GM23338 (cell line): ENCODE measurements at regions not wholly inside any gene's neighbourhood (a gene's known extent, or its start where the extent isn't known, plus 50 kb on each side); places are given as distances from the start of the nearest gene placed in this dataset.

Experiments used
- ATAC-seq: fragments of 200-7000 bp; cut with Tn5 transposase; 3 replicates; pipeline ENCODE4 v1.9.1; 2020
- DNase-seq: peaks from one replicate; pipeline ENCODE4 v3.0.0-alpha.2; 2015; ENCODE audit warnings: low spot score
- H2AFZ ChIP-seq: fragments of 200-600 bp; sonication (generic); 2 replicates; pipeline ENCODE4 v1.8.0; 2016; ENCODE audit warnings: antibody characterized with exemption, mild to moderate bottlenecking, moderate library complexity
- H3F3A ChIP-seq: fragments of 200-600 bp; sonication (generic); replicated peaks from 2 replicates; pipeline ENCODE4 v1.8.0; 2017; ENCODE audit warnings: antibody characterized with exemption, mixed run types, low read depth
- H3K27ac ChIP-seq: fragments of 200-600 bp; sonication (generic); 2 replicates; pipeline ENCODE4 v1.6.1; 2016; ENCODE audit warnings: low read depth
- H3K27me3 ChIP-seq: fragments of 200-600 bp; sonication (generic); 2 replicates; pipeline ENCODE4 v1.8.0; 2016; ENCODE audit warnings: mild to moderate bottlenecking, mixed run types, moderate library complexity; ENCODE audit not compliant: insufficient read depth
- H3K36me3 ChIP-seq: fragments of 200-600 bp; sonication (generic); 2 replicates; pipeline ENCODE4 v1.8.0; 2016; ENCODE audit warnings: mild to moderate bottlenecking; ENCODE audit not compliant: insufficient read depth
- H3K4me1 ChIP-seq: fragments of 200-600 bp; sonication (generic); 2 replicates; pipeline ENCODE4 v1.8.0; 2016; ENCODE audit warnings: mild to moderate bottlenecking, moderate library complexity; ENCODE audit not compliant: insufficient read depth
- H3K4me2 ChIP-seq: fragments of 200-600 bp; sonication (generic); 2 replicates; pipeline ENCODE4 v1.7.1; 2017; ENCODE audit warnings: mixed run types
- H3K4me3 ChIP-seq: fragments of 200-600 bp; sonication (generic); 2 replicates; pipeline ENCODE4 v1.6.1; 2016; ENCODE audit warnings: mixed run types
- H3K79me2 ChIP-seq: fragments of 200-600 bp; sonication (generic); replicated peaks from 2 replicates; pipeline ENCODE4 v1.8.0; 2017; ENCODE audit warnings: mild to moderate bottlenecking; ENCODE audit not compliant: insufficient read depth
- H3K9me2 ChIP-seq: fragments of 200-600 bp; sonication (generic); 2 replicates; pipeline ENCODE4 v1.8.0; 2017; ENCODE audit not compliant: insufficient read depth
- H4K20me1 ChIP-seq: fragments of 200-600 bp; sonication (generic); replicated peaks from 2 replicates; pipeline ENCODE4 v1.8.0; 2017; ENCODE audit warnings: mild to moderate bottlenecking; ENCODE audit not compliant: insufficient read depth
- H3K27ac Mint-ChIP-seq: 2 replicates; pipeline ENCODE4 v1.8.0; 2020; ENCODE audit warnings: inconsistent platforms, mild to moderate bottlenecking, moderate library complexity, mixed read lengths
- H3K27me3 Mint-ChIP-seq: 3 replicates; pipeline ENCODE4 v1.8.0; 2022; ENCODE audit warnings: low read depth, mild to moderate bottlenecking, moderate library complexity, mixed read lengths, inconsistent platforms; ENCODE audit not compliant: insufficient read depth, poor library complexity
- H3K36me3 Mint-ChIP-seq: 3 replicates; pipeline ENCODE4 v1.8.0; 2021; ENCODE audit warnings: low read depth, mild to moderate bottlenecking, inconsistent platforms, moderate library complexity, mixed read lengths
- H3K4me1 Mint-ChIP-seq: 3 replicates; pipeline ENCODE4 v1.8.0; 2020; ENCODE audit warnings: mild to moderate bottlenecking, inconsistent platforms, mixed read lengths
- H3K4me3 Mint-ChIP-seq: 3 replicates; pipeline ENCODE4 v1.8.0; 2021; ENCODE audit warnings: moderate library complexity, mild to moderate bottlenecking, inconsistent platforms, mixed read lengths
- H3K9me3 Mint-ChIP-seq: 3 replicates; pipeline ENCODE4 v1.8.0; 2020; ENCODE audit warnings: moderate library complexity, mild to moderate bottlenecking, inconsistent platforms, mixed read lengths
- CREB1 ChIP-seq: fragments of 250-450 bp; sonication (Bioruptor Pico); IDR thresholded peaks from 2 replicates; pipeline ENCODE4 v1.5.0; 2020; ENCODE audit warnings: low read depth, mild to moderate bottlenecking, moderate library complexity
- EZH2 ChIP-seq: fragments of 200-600 bp; sonication (generic); IDR thresholded peaks from one replicate; pipeline ENCODE4 v1.8.0; 2017; ENCODE audit warnings: antibody characterized with exemption, mild to moderate bottlenecking, low read depth; ENCODE audit not compliant: unreplicated experiment
- EZH2phosphoT487 ChIP-seq: fragments of 200-600 bp; sonication (generic); IDR thresholded peaks from one replicate; pipeline ENCODE4 v1.8.1; 2018; ENCODE audit warnings: antibody characterized with exemption; ENCODE audit not compliant: unreplicated experiment
- JUNB ChIP-seq: IDR thresholded peaks from one replicate; pipeline ENCODE4 v1.6.1; 2016; ENCODE audit warnings: antibody characterized with exemption; ENCODE audit not compliant: unreplicated experiment
- NANOG ChIP-seq: IDR thresholded peaks from 2 replicates; pipeline ENCODE4 v1.6.1; 2016; ENCODE audit warnings: antibody characterized with exemption, borderline replicate concordance
- POLR2AphosphoS5 ChIP-seq: IDR thresholded peaks from 2 replicates; pipeline ENCODE4 v1.6.1; 2016; ENCODE audit warnings: antibody characterized with exemption, low read depth
- STAT1 ChIP-seq: IDR thresholded peaks from one replicate; pipeline ENCODE4 v1.6.1; 2016; ENCODE audit warnings: antibody characterized with exemption; ENCODE audit not compliant: unreplicated experiment
- ZNF114 ChIP-seq: fragments of 250-450 bp; sonication (Bioruptor Pico); IDR thresholded peaks from 2 replicates; pipeline ENCODE4 v1.5.0; 2020; ENCODE audit warnings: mild to moderate bottlenecking, moderate library complexity
- ZNF331 ChIP-seq: fragments of 250-450 bp; sonication (Bioruptor Pico); IDR thresholded peaks from 2 replicates; pipeline ENCODE4 v1.5.0; 2020; ENCODE audit warnings: low read depth, mild to moderate bottlenecking, moderate library complexity
- TF ChIP-seq, protein P1 (sequence below): IDR thresholded peaks from one replicate; pipeline ENCODE4 v1.6.1; 2018; ENCODE audit warnings: antibody characterized with exemption; ENCODE audit not compliant: unreplicated experiment
- TF ChIP-seq, protein P2 (sequence below), 2 experiments: fragments of 200-600 bp in 1 of 2; sonication (generic) in 1 of 2; conservative IDR thresholded peaks; 2 replicates each; pipeline versions ENCODE4 v1.5.1 to v1.6.1; 2016 to 2017; ENCODE audit warnings: antibody characterized with exemption in 2 of 2, low read depth in 2 of 2, mild to moderate bottlenecking in 2 of 2, moderate library complexity in 1 of 2
- TF ChIP-seq, protein P3 (sequence below): IDR thresholded peaks from 2 replicates; pipeline ENCODE4 v1.6.1; 2016; ENCODE audit warnings: antibody characterized with exemption
- TF ChIP-seq, protein P4 (sequence below): fragments of 250-450 bp; sonication (Bioruptor Pico); IDR thresholded peaks from 2 replicates; pipeline ENCODE4 v1.5.0; 2020; ENCODE audit warnings: mild to moderate bottlenecking, moderate library complexity

GRCh38 chr3:160097478-160097877 lies 108.8 kb downstream of the IL12A start:
- no peak overlapping the region for H3K4me3 Mint-ChIP-seq

More at GRCh38 chr3:160097478-160097877, 108.8 kb downstream of the IL12A start:
- no peaks in the 10 kb centered on the region for H3F3A ChIP-seq
- TF ChIP-seq, protein P1, sequence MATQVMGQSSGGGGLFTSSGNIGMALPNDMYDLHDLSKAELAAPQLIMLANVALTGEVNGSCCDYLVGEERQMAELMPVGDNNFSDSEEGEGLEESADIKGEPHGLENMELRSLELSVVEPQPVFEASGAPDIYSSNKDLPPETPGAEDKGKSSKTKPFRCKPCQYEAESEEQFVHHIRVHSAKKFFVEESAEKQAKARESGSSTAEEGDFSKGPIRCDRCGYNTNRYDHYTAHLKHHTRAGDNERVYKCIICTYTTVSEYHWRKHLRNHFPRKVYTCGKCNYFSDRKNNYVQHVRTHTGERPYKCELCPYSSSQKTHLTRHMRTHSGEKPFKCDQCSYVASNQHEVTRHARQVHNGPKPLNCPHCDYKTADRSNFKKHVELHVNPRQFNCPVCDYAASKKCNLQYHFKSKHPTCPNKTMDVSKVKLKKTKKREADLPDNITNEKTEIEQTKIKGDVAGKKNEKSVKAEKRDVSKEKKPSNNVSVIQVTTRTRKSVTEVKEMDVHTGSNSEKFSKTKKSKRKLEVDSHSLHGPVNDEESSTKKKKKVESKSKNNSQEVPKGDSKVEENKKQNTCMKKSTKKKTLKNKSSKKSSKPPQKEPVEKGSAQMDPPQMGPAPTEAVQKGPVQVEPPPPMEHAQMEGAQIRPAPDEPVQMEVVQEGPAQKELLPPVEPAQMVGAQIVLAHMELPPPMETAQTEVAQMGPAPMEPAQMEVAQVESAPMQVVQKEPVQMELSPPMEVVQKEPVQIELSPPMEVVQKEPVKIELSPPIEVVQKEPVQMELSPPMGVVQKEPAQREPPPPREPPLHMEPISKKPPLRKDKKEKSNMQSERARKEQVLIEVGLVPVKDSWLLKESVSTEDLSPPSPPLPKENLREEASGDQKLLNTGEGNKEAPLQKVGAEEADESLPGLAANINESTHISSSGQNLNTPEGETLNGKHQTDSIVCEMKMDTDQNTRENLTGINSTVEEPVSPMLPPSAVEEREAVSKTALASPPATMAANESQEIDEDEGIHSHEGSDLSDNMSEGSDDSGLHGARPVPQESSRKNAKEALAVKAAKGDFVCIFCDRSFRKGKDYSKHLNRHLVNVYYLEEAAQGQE: no peak
- TF ChIP-seq, protein P2, sequence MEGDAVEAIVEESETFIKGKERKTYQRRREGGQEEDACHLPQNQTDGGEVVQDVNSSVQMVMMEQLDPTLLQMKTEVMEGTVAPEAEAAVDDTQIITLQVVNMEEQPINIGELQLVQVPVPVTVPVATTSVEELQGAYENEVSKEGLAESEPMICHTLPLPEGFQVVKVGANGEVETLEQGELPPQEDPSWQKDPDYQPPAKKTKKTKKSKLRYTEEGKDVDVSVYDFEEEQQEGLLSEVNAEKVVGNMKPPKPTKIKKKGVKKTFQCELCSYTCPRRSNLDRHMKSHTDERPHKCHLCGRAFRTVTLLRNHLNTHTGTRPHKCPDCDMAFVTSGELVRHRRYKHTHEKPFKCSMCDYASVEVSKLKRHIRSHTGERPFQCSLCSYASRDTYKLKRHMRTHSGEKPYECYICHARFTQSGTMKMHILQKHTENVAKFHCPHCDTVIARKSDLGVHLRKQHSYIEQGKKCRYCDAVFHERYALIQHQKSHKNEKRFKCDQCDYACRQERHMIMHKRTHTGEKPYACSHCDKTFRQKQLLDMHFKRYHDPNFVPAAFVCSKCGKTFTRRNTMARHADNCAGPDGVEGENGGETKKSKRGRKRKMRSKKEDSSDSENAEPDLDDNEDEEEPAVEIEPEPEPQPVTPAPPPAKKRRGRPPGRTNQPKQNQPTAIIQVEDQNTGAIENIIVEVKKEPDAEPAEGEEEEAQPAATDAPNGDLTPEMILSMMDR (conservative IDR thresholded peaks at IDR 0.05; ENCODE audit: low read depth in 2 of 2): no peak
- TF ChIP-seq, protein P3, sequence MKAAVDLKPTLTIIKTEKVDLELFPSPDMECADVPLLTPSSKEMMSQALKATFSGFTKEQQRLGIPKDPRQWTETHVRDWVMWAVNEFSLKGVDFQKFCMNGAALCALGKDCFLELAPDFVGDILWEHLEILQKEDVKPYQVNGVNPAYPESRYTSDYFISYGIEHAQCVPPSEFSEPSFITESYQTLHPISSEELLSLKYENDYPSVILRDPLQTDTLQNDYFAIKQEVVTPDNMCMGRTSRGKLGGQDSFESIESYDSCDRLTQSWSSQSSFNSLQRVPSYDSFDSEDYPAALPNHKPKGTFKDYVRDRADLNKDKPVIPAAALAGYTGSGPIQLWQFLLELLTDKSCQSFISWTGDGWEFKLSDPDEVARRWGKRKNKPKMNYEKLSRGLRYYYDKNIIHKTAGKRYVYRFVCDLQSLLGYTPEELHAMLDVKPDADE: no peak
- TF ChIP-seq STAT1: no peak
- TF ChIP-seq NANOG: no peak
- TF ChIP-seq EZH2phosphoT487: no peak
- TF ChIP-seq POLR2AphosphoS5: no peak
- TF ChIP-seq ZNF331 (CRISPR knock-in tag): no peak
- no peak for TF ChIP-seq CREB1 (CRISPR knock-in tag)
- TF ChIP-seq JUNB: no peak
- TF ChIP-seq ZNF114 (CRISPR knock-in tag): no peak
- TF ChIP-seq EZH2: no peak
- TF ChIP-seq, protein P4, sequence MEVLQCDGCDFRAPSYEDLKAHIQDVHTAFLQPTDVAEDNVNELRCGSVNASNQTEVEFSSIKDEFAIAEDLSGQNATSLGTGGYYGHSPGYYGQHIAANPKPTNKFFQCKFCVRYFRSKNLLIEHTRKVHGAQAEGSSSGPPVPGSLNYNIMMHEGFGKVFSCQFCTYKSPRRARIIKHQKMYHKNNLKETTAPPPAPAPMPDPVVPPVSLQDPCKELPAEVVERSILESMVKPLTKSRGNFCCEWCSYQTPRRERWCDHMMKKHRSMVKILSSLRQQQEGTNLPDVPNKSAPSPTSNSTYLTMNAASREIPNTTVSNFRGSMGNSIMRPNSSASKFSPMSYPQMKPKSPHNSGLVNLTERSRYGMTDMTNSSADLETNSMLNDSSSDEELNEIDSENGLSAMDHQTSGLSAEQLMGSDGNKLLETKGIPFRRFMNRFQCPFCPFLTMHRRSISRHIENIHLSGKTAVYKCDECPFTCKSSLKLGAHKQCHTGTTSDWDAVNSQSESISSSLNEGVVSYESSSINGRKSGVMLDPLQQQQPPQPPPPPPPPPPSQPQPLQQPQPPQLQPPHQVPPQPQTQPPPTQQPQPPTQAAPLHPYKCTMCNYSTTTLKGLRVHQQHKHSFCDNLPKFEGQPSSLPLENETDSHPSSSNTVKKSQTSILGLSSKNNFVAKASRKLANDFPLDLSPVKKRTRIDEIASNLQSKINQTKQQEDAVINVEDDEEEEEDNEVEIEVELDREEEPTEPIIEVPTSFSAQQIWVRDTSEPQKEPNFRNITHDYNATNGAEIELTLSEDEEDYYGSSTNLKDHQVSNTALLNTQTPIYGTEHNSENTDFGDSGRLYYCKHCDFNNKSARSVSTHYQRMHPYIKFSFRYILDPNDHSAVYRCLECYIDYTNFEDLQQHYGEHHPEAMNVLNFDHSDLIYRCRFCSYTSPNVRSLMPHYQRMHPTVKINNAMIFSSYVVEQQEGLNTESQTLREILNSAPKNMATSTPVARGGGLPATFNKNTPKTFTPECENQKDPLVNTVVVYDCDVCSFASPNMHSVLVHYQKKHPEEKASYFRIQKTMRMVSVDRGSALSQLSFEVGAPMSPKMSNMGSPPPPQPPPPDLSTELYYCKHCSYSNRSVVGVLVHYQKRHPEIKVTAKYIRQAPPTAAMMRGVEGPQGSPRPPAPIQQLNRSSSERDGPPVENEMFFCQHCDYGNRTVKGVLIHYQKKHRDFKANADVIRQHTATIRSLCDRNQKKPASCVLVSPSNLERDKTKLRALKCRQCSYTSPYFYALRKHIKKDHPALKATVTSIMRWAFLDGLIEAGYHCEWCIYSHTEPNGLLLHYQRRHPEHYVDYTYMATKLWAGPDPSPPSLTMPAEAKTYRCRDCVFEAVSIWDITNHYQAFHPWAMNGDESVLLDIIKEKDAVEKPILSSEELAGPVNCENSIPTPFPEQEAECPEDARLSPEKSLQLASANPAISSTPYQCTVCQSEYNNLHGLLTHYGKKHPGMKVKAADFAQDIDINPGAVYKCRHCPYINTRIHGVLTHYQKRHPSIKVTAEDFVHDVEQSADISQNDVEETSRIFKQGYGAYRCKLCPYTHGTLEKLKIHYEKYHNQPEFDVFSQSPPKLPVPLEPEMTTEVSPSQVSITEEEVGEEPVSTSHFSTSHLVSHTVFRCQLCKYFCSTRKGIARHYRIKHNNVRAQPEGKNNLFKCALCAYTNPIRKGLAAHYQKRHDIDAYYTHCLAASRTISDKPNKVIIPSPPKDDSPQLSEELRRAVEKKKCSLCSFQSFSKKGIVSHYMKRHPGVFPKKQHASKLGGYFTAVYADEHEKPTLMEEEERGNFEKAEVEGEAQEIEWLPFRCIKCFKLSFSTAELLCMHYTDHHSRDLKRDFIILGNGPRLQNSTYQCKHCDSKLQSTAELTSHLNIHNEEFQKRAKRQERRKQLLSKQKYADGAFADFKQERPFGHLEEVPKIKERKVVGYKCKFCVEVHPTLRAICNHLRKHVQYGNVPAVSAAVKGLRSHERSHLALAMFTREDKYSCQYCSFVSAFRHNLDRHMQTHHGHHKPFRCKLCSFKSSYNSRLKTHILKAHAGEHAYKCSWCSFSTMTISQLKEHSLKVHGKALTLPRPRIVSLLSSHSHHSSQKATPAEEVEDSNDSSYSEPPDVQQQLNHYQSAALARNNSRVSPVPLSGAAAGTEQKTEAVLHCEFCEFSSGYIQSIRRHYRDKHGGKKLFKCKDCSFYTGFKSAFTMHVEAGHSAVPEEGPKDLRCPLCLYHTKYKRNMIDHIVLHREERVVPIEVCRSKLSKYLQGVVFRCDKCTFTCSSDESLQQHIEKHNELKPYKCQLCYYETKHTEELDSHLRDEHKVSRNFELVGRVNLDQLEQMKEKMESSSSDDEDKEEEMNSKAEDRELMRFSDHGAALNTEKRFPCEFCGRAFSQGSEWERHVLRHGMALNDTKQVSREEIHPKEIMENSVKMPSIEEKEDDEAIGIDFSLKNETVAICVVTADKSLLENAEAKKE (CRISPR knock-in tag): no peak
- no peaks in the 10 kb centered on the region for H3K4me1 ChIP-seq
- no peak overlapping the region for H3K27ac Mint-ChIP-seq
- no peaks in the 10 kb centered on the region for H3K79me2 ChIP-seq
- ATAC-seq (no peak), DNase-seq (no peak)
- H2AFZ ChIP-seq: no peak overlapping the region
- H3K4me3 ChIP-seq: no peak overlapping the region
- H3K9me2 ChIP-seq: 0 out of 2 replicates have a peak, but pooled peaks cover 9% of the 10 kb centered on the region
- no peaks in the 10 kb centered on the region for H3K4me1 Mint-ChIP-seq
- no peak overlapping the region for H3K27ac ChIP-seq
- H3K9me3 Mint-ChIP-seq: no peaks in the 10 kb centered on the region
- no peak overlapping the region for H3K4me2 ChIP-seq
- H4K20me1 ChIP-seq: no peaks in the 10 kb centered on the region
- no peaks in the 10 kb centered on the region for H3K27me3 ChIP-seq
- no peaks in the 10 kb centered on the region for H3K36me3 ChIP-seq
- H3K36me3 Mint-ChIP-seq: no peaks in the 10 kb centered on the region
- peaks cover 1% of the 10 kb centered on the region for H3K27me3 Mint-ChIP-seq
